Effector memory CD4-positive, alpha-beta T cell (primary cell): ENCODE measurements at regions not wholly inside any gene's neighbourhood (a gene's known extent, or its start where the extent isn't known, plus 50 kb on each side); places are given as distances from the start of the nearest gene placed in this dataset.

Source experiments
- DNase-seq, 3 donors: peaks; one replicate each; pipeline ENCODE4 v3.0.0-alpha.2; 2020
- H3K27ac ChIP-seq: 2 replicates; pipeline ENCODE4 v1.7.0; 2013; ENCODE audit warnings: mild to moderate bottlenecking, low read length, moderate library complexity; ENCODE audit not compliant: insufficient read depth, poor library complexity, severe bottlenecking
- H3K27me3 ChIP-seq: replicated peaks from 2 replicates; pipeline ENCODE4 v1.7.0; 2013; ENCODE audit warnings: mild to moderate bottlenecking, low read length; ENCODE audit not compliant: insufficient read depth, control insufficient read depth, poor library complexity, severe bottlenecking
- H3K36me3 ChIP-seq: 2 replicates; pipeline ENCODE4 v1.7.0; 2013; ENCODE audit warnings: mild to moderate bottlenecking, low read length, moderate library complexity; ENCODE audit not compliant: control insufficient read depth, insufficient read depth
- H3K4me1 ChIP-seq: 2 replicates; pipeline ENCODE4 v1.7.0; 2013; ENCODE audit warnings: low read length, mild to moderate bottlenecking; ENCODE audit not compliant: control insufficient read depth, insufficient read depth, poor library complexity, severe bottlenecking
- H3K4me3 ChIP-seq: 2 replicates; pipeline ENCODE4 v1.7.0; 2013; ENCODE audit warnings: low read length, low read depth, mild to moderate bottlenecking; ENCODE audit not compliant: insufficient read depth, poor library complexity, severe bottlenecking
- H3K9me3 ChIP-seq: 2 replicates; pipeline ENCODE4 v1.7.0; 2013; ENCODE audit warnings: mild to moderate bottlenecking, low read length, moderate library complexity; ENCODE audit not compliant: control insufficient read depth

- H3K27me3 ChIP-seq: no peaks in the 10 kb centered on the region
- H3K4me1 ChIP-seq: no peaks in the 10 kb centered on the region
- H3K4me3 ChIP-seq: no peak overlapping the region
- no peaks in the 10 kb centered on the region for H3K36me3 ChIP-seq
- DNase-seq: no peak
- H3K9me3 ChIP-seq: no peaks in the 10 kb centered on the region
- no peak overlapping the region for H3K27ac ChIP-seq
These were observed 261.2 kb downstream of the BMP7 start for GRCh38 chr20:57004951-57005933.

DNA sequence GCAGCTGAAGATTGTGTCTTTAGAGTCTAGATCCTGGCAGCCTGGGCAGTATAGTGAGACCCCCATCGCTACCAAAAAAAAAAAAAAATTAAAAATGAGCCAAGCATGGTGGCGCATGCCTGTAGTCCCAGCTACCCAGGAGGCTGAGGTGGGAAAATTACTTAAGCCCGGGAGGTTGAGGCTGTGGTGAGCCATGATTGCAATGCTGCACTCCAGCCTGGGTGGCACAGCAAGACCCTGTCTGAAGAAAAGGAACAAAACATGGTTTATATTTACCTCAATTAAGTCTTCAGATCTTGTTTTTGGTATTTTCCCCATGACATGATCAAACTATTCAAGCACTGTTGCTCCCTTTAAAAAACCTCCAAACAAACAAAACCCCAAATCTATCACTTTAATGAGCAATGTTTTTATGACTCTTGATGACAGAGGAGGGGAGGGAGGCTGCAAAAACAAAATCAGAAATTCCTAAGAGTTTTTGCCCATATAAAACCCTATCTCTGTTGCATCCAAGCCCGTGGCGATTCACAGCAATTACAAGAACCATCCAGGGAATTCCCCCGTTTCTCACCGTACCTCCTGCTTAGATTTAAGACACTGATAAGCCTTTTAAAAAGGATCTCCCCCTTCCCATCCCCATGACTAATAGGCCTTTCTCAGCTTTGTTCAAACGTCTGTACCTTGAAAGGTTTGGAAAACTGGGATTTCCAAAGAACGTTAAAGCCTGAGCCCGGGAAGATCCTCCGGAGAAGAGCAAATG is 259.9 kb downstream of the BMP7 start:
- no peak for DNase-seq
- Histone ChIP-seq H3K4me3 (no peak overlapping the region), H3K27ac (no peak overlapping the region), H3K4me1 (no peaks in the 10 kb centered on the region), H3K27me3 (no peaks in the 10 kb centered on the region), H3K36me3 (no peaks in the 10 kb centered on the region), H3K9me3 (no peaks in the 10 kb centered on the region)

DNA sequence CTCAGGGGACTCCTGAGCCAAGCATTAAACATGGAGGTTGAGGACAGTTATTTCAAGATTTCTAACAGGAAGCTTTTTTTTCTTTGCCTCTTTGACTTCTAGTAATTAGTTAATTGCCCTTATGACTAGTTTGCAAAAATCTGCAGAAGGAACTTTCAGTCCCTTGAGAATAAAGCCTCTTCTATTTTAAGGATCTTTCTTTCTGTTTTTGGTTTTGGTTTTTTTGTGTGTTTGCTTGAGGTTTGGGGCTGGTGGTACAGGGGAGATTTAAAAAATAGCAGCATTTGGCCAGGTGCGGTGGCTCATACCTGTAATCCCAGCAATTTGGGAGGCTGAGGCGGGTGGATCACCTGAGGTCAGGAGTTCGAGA is 259.3 kb downstream of the BMP7 start:
- DNase-seq: no peak
- no peaks in the 10 kb centered on the region for H3K9me3 ChIP-seq
- no peaks in the 10 kb centered on the region for H3K4me1 ChIP-seq
- no peaks in the 10 kb centered on the region for H3K36me3 ChIP-seq
- no peaks in the 10 kb centered on the region for H3K27me3 ChIP-seq
- no peak overlapping the region for H3K27ac ChIP-seq
- no peak overlapping the region for H3K4me3 ChIP-seq

DNA sequence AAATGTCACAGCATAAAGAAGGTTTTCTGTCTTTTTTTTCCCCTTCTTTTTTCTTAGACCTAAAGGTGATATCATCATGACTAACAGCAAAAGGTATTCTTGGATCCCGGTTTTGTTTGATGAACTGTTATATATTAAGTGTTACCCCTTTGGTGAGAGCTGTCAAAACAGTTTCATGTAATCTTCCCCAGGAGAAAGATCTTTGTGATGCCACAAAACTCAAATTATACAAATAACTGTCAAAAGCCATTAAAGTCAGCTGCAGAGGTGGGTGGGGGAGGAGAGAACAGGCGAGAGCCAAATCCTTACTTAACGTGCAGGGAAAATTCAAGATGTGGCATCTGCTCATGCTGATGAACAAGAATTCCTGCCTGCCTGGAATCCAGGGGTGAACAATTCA is 258.2 kb downstream of the BMP7 start:
- no peaks in the 10 kb centered on the region for H3K9me3 ChIP-seq
- no peak overlapping the region for H3K27ac ChIP-seq
- H3K4me3 ChIP-seq: no peak overlapping the region
- no peaks in the 10 kb centered on the region for H3K36me3 ChIP-seq
- no peaks in the 10 kb centered on the region for H3K4me1 ChIP-seq
- H3K27me3 ChIP-seq: no peaks in the 10 kb centered on the region
- DNase-seq: no peak

DNA sequence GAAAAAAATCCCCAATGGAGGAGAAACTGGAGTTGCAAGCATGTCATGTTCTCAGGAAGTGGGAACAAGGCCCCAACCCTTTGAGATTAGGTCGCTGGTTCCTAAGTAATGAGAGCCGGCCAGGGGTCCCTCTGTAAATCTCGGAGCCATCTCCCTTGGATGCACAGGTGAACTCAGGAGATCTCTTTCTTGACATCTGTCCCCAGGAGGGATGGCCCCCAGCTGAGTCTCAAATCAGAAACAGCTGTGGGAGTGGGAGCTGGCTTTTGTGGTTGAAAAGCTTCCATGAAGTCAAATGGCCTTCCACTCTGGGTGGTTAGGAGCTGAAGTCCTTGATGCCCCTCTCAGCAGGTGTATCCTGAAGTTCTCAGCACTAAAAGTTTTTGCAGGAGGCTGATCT is 257.1 kb downstream of the BMP7 start:
- H3K4me3 ChIP-seq: no peak overlapping the region
- no peak for DNase-seq
- no peak overlapping the region for H3K27ac ChIP-seq
- no peaks in the 10 kb centered on the region for H3K27me3 ChIP-seq
- H3K9me3 ChIP-seq: no peaks in the 10 kb centered on the region
- no peaks in the 10 kb centered on the region for H3K4me1 ChIP-seq
- H3K36me3 ChIP-seq: no peaks in the 10 kb centered on the region

- Histone ChIP-seq H3K27me3 (no peaks in the 10 kb centered on the region), H3K4me3 (no peak overlapping the region), H3K4me1 (no peaks in the 10 kb centered on the region), H3K36me3 (no peaks in the 10 kb centered on the region), H3K27ac (no peak overlapping the region), H3K9me3 (no peaks in the 10 kb centered on the region)
- no peak for DNase-seq
These were observed 256.7 kb downstream of the BMP7 start for GRCh38 chr20:57009775-57010174.

GRCh38 chr20:57012691-57013090 is 253.8 kb downstream of the BMP7 start:
- H3K9me3 ChIP-seq: no peaks in the 10 kb centered on the region
- H3K27ac ChIP-seq: no peak overlapping the region
- H3K36me3 ChIP-seq: no peaks in the 10 kb centered on the region
- H3K27me3 ChIP-seq: no peaks in the 10 kb centered on the region
- no peak for DNase-seq
- H3K4me3 ChIP-seq: no peak overlapping the region
- no peaks in the 10 kb centered on the region for H3K4me1 ChIP-seq

GRCh38 chr20:57013217-57013616 is 253.2 kb downstream of the BMP7 start:
- no peak overlapping the region for H3K27ac ChIP-seq
- H3K9me3 ChIP-seq: no peaks in the 10 kb centered on the region
- no peak for DNase-seq
- no peaks in the 10 kb centered on the region for H3K36me3 ChIP-seq
- H3K27me3 ChIP-seq: no peaks in the 10 kb centered on the region
- no peaks in the 10 kb centered on the region for H3K4me1 ChIP-seq
- H3K4me3 ChIP-seq: no peak overlapping the region

GRCh38 chr20:57013741-57014140 is 252.7 kb downstream of the BMP7 start:
- Histone ChIP-seq H3K9me3 (no peaks in the 10 kb centered on the region), H3K36me3 (no peaks in the 10 kb centered on the region), H3K27ac (no peak overlapping the region), H3K27me3 (no peaks in the 10 kb centered on the region), H3K4me3 (no peak overlapping the region), H3K4me1 (no peaks in the 10 kb centered on the region)
- DNase-seq: no peak

DNA sequence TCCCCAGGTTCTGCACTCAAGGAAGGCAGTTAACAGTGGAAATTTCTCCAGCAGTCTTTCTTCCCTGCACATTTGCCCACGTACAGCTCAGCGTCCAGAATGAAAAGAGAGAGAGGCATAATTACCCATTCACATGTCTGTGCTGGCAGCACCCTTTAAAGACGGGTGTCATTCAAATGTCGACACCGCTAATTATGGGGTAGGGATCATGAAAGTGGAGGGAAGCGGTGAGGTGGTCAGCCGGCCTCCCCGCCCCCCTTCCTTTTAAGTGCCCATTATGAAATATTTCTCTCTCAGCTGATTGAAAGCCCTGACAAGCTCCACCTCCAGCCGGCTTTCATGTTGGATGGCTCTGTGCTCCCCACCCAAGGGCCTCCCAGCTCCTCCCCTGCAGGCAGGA is 246.1 kb downstream of the BMP7 start:
- H3K27me3 ChIP-seq: no peaks in the 10 kb centered on the region
- H3K36me3 ChIP-seq: no peaks in the 10 kb centered on the region
- H3K4me3 ChIP-seq: no peak overlapping the region
- H3K27ac ChIP-seq: no peak overlapping the region
- no peak for DNase-seq
- H3K4me1 ChIP-seq: no peaks in the 10 kb centered on the region
- H3K9me3 ChIP-seq: no peaks in the 10 kb centered on the region
